ENCODE measurements at regions not wholly inside any gene's neighbourhood (a gene's known extent, or its start where the extent isn't known, plus 50 kb on each side); places are given as distances from the start of the nearest gene placed in this dataset.

DNA sequence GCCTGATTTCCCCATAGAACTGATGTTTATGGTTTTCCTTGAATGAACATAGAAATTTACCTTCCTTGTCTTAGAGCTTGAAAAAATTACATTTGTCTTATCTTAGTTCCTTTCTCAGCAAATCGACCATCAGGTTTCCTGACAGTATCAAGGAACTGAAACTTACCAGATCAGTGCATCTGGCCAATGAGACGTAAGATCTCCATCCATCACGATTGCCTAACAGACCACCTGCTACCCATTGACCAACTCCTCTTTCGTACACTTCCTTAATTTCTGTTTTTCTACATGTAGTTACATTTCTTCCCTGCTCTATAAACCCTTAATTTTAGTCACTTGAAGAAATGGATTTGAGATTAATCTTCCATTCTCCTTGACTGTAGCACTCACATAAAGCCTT is 57.4 kb upstream of the TMPRSS15 start:
- no peak for DNase-seq (ENCODE audit: low spot score)

DNA sequence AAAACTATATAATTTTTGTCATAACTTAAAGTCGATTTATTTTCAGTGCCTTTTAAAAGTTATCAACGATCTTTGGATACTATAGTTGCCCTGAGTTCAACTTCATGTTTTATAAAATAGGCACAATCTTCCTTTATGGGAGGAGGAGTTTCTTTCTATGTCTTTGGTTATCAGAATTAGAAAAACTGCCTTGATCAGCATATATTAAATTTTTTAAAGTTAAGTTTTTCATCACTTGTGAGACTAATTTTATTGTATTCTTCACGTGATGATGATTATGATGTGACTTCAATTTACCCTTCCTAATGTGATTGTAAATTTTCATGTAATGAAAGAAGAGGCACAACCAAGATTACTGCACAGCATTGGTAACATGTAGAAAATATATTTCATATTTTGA is 58.2 kb upstream of the TMPRSS15 start:
- no peak for DNase-seq (ENCODE audit: low spot score)

DNA sequence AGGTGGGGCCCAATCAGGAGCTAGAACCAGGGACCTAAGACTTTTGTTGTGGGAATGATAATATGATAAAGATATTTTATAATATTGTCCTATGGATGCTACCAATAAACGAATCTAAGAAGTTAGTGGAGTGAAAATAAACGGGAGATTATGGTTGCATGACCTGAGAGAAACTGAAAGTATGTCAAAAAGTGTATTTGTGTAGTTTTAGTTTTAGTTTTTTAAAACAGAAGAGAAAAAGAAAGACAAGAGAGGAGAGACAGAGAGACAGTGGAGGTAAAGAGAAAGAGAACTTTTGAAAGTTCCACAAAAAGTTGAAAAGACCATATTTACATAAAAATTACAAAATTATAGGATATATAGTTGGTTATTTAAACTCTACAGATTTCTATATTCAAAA is 64.1 kb upstream of the TMPRSS15 start:
- DNase-seq (ENCODE audit: low spot score): no peak

DNA sequence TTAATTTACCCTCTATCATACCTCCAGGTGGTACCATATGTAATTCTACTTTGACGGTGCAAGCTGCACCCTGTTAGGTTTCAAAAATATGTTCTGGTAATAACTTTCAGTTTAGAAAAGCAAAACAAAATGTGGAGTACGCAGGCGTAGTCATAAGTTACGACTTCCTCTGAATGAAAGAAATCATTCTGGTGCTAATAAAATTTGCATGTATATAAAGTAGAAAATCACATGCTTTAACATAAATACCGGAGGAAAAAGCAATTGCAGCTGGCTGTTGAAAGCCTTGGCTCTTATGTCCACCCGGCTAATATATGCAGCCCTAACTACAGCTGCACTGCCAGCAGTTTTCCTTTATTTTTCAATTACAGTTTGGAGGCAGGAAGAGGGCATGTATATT is 65.2 kb upstream of the TMPRSS15 start:
- no peak for DNase-seq (ENCODE audit: low spot score)

DNA sequence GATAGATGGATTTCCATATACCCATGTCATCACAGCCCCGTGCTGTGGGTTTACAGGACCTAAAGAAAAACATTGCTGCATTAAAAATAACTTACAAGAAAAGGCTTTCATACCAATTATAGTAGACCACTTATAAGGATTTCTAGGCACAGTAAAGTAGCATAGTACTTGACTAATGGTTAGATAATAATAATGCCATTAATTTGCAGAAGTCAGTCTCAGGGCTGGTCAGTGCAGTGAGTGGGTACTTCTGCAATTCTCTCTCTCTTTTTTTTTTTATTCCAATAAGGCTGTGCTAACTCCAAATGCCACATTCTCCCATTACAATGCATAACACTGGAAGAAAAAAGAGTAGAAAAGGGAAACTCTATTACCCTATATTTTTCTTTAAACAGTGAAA is 73.1 kb upstream of the TMPRSS15 start:
- no peak for DNase-seq (ENCODE audit: low spot score)

DNA sequence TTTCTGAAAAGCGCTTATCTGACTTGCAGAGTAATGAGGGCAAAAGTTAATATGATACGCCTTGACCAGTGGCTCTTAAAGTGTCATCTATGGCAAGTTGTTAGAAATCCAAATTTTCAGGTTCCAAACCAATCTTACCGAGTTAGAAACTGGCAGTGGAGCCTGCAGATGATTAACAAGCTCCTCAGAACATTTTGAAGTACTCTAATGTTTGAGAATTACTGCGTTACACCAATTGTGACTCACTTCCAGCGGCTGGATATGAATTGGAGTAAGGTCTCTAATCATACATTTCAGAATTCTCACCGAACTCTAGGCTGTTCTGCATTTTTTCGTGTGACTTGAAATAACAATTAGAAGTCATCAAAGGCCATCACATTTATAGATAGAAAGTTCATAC is 73.5 kb upstream of the TMPRSS15 start:
- no peak for DNase-seq (ENCODE audit: low spot score)

DNA sequence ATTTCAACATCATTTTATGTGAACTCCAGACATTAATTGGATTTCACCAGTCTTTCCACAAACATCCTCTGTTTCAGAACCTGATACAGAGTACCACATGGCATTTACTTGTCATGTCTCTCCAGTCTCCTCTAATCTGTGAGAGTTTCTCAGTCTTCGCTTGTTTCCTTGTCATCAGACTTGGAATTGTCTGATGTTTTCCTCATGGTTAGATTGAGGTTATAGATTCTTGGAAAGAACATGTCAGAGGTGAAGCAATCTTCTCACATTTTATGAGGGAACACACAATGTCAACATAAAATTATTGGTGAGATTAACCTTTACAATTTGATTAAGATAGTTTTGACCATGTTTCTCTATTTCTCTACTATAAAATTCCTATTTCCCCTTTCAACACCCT is 74.9 kb upstream of the TMPRSS15 start:
- no peak for DNase-seq (ENCODE audit: low spot score)

DNA sequence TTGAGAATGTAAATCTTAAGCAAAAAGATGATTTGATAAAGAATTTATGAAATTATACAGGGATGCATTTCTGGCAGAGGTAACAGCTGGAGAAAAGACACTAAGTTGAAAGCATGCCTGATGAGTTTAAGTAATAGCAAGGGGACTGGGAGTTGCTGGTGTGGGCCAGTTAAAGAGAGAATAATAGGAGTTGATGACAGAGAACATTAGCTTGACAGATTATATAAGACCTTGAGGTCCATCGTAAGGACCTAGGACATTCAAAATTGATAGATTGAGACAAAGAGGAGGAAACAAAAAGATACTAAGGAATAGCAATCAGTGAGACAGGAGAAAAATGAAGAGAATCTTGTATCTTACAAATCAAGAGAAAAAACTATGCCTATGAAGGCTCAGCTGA is 84.7 kb upstream of the TMPRSS15 start:
- no peak for DNase-seq (ENCODE audit: low spot score)

DNA sequence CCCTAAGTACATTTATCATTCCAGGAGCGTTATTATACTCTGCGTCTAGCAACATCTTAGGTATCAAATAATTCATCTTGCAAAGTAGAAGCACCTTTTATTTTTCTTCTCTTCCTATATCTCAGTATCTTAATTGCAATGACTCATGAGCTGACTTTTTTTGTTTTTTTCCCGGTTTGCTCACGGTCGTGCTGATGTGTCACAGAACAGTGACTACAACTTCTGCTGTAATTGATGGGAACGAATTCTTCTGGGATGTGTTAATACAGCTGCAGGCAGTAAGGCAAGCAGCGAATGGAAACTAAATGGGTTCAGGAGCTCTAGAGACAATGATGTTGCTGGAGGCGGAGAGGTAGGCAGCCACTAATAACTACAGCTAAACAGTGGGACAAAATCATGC is 89.8 kb upstream of the TMPRSS15 start:
- DNase-seq (ENCODE audit: low spot score): no peak

DNA sequence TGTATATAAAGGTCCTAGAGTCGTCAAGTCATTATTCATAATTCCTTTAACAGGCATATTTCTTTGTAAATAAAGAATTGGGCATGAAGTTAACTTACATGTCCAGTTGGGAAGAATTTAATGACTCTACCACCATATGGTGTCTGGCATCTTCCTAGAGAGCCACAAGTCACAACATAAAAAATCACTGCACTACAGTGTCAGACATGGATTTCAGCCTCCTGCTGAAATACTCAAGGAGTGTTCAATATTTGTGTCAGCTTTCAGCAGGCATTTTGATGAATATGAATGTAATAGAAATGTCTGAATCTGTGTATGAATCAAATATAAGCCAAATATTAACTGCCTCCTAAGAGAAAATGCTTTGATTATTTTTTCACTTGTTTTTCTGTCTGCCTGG is 91.9 kb upstream of the TMPRSS15 start:
- no peak for DNase-seq (ENCODE audit: low spot score)

DNA sequence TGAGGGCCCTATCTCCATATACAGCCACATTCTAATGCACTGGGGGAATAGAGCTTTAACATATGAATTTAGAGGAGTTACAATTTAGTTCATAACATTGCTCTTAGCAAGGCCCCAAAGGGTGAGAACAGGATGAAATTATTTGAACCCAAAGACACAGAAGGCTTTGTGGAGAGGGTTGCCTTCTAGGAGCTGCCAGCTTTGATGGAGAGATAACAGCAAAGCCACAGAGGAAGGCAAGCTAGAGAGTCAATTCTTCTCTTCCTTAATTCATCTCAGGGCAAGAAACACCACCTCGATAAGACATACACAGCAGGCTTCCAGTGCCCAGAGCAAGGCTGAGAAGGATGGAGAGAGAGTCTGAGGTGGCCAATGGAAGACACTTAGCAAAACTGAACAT is 94.8 kb upstream of the TMPRSS15 start:
- DNase-seq (ENCODE audit: low spot score): no peak

DNA sequence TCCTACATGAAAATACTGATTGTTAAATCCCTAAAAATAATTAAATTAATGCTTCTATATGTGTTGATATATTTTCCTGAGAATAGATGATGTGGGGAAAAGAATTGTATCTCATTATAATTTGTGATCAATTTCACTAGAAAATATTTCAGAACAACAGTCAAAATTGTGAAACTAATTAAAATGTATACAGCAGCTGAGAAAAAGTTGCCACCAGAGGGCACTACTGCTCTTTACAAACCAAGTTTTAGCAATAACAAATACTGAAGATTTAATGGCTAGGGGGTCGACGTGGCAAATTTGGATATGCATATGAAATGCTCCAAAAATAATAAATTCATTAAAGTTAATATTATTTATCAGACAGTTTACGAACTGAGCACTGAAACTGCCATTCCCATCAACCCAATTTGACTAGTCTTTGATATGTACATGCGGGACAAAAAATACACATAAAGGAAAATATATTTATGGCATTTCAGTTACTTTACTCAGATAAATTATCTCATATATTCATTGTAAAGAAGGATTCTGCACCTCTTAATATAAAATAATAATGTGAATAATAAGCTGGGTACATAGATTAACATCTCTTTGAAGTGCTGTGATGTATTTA is 96.3 kb upstream of the TMPRSS15 start:
- no peak for DNase-seq (ENCODE audit: low spot score)

DNA sequence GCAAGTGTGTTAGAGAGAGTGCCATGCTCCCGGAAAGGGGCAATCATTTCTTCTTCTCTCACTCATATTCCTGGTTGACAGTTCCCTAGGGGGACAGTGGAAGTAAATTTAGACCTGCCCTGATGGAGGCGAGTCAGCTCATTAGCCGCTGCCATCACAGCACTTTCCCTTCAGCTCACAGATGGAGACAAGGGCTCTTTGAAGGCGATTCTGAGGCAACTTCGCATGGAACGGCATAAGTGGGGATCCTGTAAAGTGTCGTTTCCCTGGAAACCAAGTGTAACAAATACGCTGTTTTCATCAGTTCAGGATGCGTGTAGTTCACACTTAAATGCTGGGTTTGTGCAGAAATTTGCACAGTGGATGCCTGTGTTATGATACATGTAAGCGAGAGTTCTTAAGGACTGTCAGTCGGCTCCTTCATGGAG is 114.5 kb upstream of the TMPRSS15 start:
- DNase-seq (ENCODE audit: low spot score): no peak

DNA sequence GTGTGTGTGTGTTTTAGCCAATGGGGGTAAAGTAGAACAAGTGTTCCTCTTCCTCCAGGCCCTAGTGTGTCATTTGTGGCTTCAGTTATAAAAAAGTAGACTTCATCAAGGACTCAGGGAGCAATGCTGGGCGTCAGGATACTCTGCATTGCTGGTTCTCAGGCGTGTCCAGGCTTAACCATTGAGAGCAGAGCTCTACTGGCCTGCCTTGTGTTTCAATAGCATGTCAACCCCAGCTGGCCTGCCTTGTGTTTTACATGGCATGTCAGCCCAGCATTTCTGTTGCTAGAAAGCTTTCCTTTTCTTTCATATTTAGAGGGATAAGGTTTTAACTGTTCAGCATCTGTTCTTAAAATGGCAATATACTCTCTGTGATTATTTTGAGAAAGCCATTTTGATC is 117.6 kb upstream of the TMPRSS15 start:
- no peak for DNase-seq (ENCODE audit: low spot score)

DNA sequence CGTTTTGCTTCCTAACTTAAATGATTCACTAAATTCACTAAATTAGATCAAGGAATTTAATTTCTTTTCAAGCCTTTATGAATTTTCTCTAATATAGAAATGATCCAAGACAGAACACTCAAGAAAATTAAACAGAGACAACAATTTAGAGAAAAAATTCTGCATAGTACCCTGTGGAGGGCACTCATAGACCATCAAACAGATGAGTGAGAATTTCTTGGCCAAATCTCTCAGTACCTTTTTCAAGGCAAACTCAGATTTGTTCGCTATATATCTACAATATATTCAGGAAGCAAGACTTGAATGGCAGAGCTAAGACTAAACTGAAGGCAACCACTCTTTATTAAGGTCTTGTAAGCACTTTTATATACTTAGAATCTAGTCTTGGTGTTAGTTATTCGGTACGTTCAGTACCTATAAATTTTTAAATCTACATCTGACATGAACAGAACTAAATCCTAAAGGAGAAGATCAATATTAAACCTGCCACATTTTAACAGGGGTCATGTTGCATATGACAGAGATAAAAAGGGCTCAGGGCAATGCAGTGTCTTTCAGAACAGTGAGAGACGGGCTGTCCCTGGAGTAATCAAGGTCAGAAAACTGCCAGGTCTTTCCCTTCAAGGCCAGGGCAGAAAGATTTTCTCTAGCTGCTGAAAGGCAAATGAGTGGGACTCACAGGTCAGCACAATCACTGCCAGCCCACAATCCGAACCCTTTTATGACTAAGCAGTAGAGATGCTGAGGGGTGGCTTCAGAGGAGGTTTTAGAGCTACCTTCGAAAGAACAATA is 118.8 kb upstream of the TMPRSS15 start:
- no peak for DNase-seq (ENCODE audit: low spot score)

DNA sequence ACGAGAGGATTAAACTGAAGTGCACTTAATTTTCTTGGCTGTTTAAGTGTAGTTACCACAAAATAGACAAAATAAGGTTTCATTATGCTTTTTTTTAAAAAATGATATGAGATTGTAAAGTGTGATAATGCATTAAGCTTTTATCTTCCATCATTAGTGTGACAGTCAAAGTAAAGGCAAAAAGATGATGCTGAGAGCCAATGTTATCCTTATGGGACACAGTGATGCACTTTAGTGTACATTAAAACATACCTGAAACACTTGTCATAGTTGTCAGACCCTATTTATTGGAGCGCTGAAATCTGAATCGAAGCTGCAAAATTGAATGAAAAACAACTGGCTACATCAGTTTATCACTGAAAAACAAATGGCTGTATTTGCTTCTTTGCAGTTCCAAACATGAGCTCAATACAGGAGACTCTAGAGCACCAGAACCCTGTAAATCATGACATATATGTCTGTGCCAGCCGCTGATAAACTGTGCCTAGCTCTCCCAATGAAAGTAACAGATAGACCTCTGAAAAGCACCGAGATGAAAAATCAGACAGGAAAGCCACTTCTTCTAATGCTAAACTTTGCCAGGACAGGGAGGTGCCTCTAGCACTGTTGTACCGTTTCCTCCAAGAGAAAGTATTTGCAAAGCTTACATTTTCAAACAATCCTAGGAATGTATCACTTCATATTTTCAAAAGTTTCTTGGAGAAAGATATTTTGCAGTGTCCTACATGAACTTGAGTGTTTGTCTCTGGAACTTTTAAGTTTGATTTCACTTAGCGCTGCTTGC is 120.7 kb upstream of the TMPRSS15 start:
- no peak for DNase-seq (ENCODE audit: low spot score)

DNA sequence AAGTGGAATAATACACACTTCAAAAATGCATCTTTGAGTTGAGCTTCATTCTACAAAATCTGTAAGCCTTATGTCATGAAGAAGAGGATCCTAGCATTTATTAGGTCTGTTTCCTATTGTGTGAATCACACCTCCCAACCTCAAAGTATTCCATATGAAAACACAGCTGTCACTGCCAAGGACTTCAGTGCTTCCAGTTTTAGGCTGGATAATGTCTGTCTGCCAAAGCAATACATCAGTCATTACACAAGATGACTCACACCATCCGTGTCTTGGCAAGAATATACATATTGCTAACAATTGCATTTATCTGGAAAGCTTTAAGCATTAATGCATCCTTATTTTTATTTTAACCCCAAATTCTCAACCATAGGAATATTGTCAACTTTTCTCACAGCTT is 125.7 kb upstream of the TMPRSS15 start:
- no peak for DNase-seq (ENCODE audit: low spot score)

DNA sequence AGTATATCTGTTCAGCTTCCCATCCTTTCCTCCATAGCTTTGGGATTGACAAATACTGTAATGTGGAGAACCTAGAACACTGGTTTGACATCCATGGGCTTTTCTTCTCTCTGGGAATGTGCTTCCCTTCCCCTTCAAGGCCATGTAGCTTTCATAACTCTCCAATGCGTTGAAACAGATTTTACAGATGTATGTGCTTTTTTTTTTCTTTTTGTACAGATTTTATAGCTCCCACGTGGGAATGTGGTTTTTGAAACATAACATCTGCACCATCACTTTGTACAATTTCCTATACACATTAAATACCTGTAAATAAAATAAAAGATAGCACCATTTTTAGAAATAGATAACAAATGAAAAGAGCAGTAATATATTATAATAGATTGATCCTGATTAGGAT is 138.5 kb upstream of the TMPRSS15 start:
- DNase-seq (ENCODE audit: low spot score): no peak

DNA sequence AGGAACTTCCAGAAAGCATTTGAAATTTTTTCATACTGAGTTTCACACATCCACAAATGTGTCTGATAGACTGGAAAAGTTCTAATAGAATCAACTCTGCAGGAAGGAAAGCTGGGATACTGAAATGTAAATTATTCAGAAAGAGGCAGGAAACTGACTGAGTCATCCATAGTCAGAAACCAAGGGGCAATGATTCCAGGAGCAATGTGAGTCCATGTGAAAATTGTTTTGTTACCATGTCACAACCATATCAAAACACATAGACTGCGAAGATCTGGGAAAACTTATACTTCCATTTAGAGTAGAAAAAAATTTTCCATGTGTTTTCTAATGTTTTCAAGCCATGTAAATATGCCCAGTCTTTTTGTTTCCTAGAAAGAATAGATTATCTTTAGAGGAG is 142.3 kb upstream of the TMPRSS15 start:
- no peak for DNase-seq (ENCODE audit: low spot score)

DNA sequence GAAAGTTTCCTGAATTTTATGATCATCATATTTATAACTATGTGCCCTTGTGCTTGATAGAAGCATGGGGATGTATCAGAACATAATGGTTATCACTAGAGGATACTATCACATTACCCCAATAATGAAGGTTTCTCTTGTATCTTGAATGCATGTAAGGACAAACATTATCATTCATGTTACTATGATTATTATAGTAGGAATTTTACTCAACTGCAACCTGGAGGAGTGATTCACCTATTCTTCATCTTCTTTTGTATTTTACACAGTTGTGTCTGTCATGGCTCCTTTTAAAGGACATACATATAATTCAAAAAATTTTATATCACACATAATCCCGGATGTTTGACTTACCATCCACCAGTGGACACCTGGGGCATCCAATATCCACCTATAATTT is 143.8 kb upstream of the TMPRSS15 start:
- no peak for DNase-seq (ENCODE audit: low spot score)

DNA sequence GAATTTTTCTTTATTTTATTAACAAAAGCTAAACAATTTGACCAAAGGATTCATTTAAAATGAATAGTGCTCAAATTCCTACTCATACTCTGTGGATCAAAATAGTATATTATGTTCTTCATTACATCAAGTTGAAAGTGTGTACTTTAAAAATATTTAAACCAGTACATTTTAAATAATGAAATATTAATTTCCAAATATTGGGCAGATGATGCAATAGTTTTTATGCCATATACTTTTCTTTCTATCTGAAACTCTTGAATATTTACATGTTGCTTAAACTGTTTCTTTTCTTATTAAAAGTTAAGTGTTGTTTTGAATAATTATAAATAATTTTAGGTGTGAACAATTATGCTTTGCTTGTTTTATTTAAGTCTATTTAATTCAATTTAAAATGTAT is 144.7 kb upstream of the TMPRSS15 start:
- DNase-seq (ENCODE audit: low spot score): no peak

DNA sequence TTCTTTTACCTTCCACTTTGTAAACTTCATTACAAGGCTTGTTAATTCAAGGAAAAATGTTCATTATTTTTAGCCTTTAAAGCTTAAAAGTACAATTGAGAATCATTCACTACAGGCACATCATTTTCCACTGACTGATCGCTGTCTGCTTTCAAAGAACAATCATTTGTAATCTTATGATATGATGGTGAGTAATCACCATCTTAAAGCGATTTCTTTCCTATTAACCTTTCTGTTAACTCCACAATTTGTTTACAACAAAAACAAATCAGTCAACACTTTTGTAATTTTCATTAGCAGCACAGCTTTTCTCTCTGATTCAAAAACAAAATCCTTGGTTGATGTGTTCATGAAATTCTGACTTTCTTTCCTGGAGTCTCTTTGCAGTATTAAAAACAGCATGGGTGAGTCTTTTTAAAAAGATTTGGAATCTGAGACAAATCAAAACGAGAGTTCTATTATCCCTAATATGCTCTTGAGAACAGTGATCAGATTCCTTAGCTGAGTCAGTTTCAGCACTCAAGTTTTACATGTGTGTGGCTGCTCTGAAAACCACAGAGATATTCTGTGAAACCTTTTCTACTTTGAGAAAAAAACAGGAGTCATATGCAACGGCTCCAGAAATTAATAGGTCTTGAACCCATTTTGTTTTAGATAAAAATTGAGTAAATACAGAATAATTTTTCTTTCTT is 145.8 kb upstream of the TMPRSS15 start:
- no peak for DNase-seq (ENCODE audit: low spot score)

DNA sequence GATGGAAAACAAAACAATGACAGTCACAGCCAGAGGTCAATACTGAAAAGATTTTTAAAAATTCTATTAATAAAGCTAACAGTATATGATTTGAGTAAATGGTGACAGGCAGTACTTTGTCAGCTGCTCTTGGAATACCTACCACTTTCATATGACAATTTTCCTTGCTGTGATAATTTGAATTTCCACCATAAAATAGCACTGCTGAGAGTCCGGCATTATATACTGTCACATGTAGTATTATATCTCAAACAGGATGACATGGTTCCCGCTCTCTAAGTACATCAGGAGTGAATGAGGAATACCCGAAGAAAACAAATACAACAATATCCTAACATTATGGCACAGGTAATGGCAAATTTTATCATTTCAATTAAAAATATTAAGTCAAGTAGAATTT is 146.8 kb upstream of the TMPRSS15 start:
- no peak for DNase-seq (ENCODE audit: low spot score)
